IMR-90 (cell line): ENCODE measurements at regions not wholly inside any gene's neighbourhood (a gene's known extent, or its start where the extent isn't known, plus 50 kb on each side); places are given as distances from the start of the nearest gene placed in this dataset.

Experiments used
- ATAC-seq: fragments of 200-7000 bp; cut with Tn5 transposase; 2 replicates; pipeline ENCODE4 v1.9.1; 2020; ENCODE audit warnings: low read depth, mild to moderate bottlenecking, moderate library complexity
- BruUV-seq: library from RNA; stranded (reverse); fragments of 400-500 nt; replicated peaks from 2 replicates; lab custom pipeline; 2021; lab: Mats Ljungman, UMichigan
- CTCF ChIA-PET: fragments of 300-600 bp; formaldehyde crosslinking; extraction: SDS; loops from one replicate; lab custom pipeline; 2021; ENCODE audit warnings: antibody characterized with exemption; lab: Yijun Ruan, JAX
- POLR2A ChIA-PET: fragments of 300-600 bp; sonication (Branson Sonifier 250); formaldehyde crosslinking; loops from one replicate; lab custom pipeline; 2022; ENCODE audit warnings: antibody characterized with exemption; ENCODE audit not compliant: unreplicated experiment; lab: Charles Lee
- DNase-seq: peaks from one replicate; pipeline ENCODE4 v3.0.0; 2013
- H2AFZ ChIP-seq: replicated peaks from 2 replicates; pipeline ENCODE3; 2013; ENCODE audit warnings: low read length, mild to moderate bottlenecking; ENCODE audit not compliant: poor library complexity
- H2AK5ac ChIP-seq: 2 replicates; pipeline ENCODE4 v1.6.1; 2013; ENCODE audit warnings: low read depth, low read length, inconsistent platforms
- H2AK9ac ChIP-seq: replicated peaks from 2 replicates; pipeline ENCODE3; 2013; ENCODE audit warnings: mild to moderate bottlenecking, low read depth, low read length, moderate library complexity; ENCODE audit not compliant: poor library complexity
- H2BK120ac ChIP-seq: 2 replicates; pipeline ENCODE4 v1.6.1; 2013; ENCODE audit warnings: low read depth, low read length, inconsistent platforms
- H2BK15ac ChIP-seq: 3 replicates; pipeline ENCODE4 v1.6.1; 2013; ENCODE audit warnings: low read depth, low read length, inconsistent platforms
- H2BK20ac ChIP-seq: 2 replicates; pipeline ENCODE4 v1.6.1; 2013; ENCODE audit warnings: low read depth, mild to moderate bottlenecking, inconsistent platforms, low read length, moderate library complexity
- H2BK5ac ChIP-seq: 2 replicates; pipeline ENCODE4 v1.6.1; 2013; ENCODE audit warnings: mild to moderate bottlenecking, low read depth, low read length, inconsistent platforms; ENCODE audit not compliant: poor library complexity, severe bottlenecking
- H3K14ac ChIP-seq: replicated peaks from 2 replicates; pipeline ENCODE4 v1.6.1; 2013; ENCODE audit warnings: low read depth, low read length, inconsistent platforms
- H3K18ac ChIP-seq: 2 replicates; pipeline ENCODE4 v1.6.1; 2013; ENCODE audit warnings: low read depth, low read length, control low read depth
- H3K23ac ChIP-seq: 2 replicates; pipeline ENCODE4 v1.6.1; 2013; ENCODE audit warnings: low read depth, low read length, inconsistent platforms
- H3K27ac ChIP-seq: 2 replicates; pipeline ENCODE4 v1.5.1; 2013; ENCODE audit warnings: mild to moderate bottlenecking, control low read depth, low read length; ENCODE audit not compliant: insufficient read depth
- H3K27me3 ChIP-seq: 2 replicates; pipeline ENCODE4 v1.6.1; 2013; ENCODE audit warnings: low read length; ENCODE audit not compliant: control insufficient read depth, insufficient read depth
- H3K36me3 ChIP-seq: 2 replicates; pipeline ENCODE4 v1.6.1; 2013; ENCODE audit warnings: low read length, mixed read lengths; ENCODE audit not compliant: control insufficient read depth, insufficient read depth
- H3K4ac ChIP-seq: 2 replicates; pipeline ENCODE4 v1.6.1; 2013; ENCODE audit warnings: low read depth, low read length, inconsistent platforms
- H3K4me1 ChIP-seq: 2 replicates; pipeline ENCODE4 v1.6.1; 2013; ENCODE audit warnings: low read length, mixed read lengths; ENCODE audit not compliant: control insufficient read depth, insufficient read depth
- H3K4me2 ChIP-seq: 2 replicates; pipeline ENCODE4 v1.6.1; 2013; ENCODE audit warnings: low read depth, mild to moderate bottlenecking, control low read depth, low read length, moderate library complexity
- H3K4me3 ChIP-seq: 2 replicates; pipeline ENCODE4 v1.5.1; 2013; ENCODE audit warnings: low read depth, mild to moderate bottlenecking, control low read depth, low read length, moderate library complexity; ENCODE audit not compliant: insufficient read depth
- H3K56ac ChIP-seq: 2 replicates; pipeline ENCODE4 v1.6.1; 2013; ENCODE audit warnings: low read length, inconsistent platforms; ENCODE audit not compliant: insufficient read depth; ENCODE audit errors: extremely low read depth
- H3K79me1 ChIP-seq, 2 experiments: 2 replicates each; pipeline ENCODE4 v1.6.1; 2013; ENCODE audit warnings: low read length in 2 of 2, inconsistent platforms in 1 of 2, low read depth in 1 of 2
- H3K9ac ChIP-seq: 2 replicates; pipeline ENCODE4 v1.6.1; 2013; ENCODE audit warnings: low read depth, low read length, control low read depth
- H3K9me1 ChIP-seq: 2 replicates; pipeline ENCODE4 v1.6.1; 2013; ENCODE audit warnings: low read length, inconsistent platforms; ENCODE audit not compliant: insufficient read depth
- H3K9me3 ChIP-seq: 2 replicates; pipeline ENCODE4 v1.6.1; 2013; ENCODE audit warnings: low read length; ENCODE audit not compliant: control insufficient read depth, insufficient read depth
- H4K20me1 ChIP-seq: 2 replicates; pipeline ENCODE4 v1.6.1; 2013; ENCODE audit warnings: low read length, inconsistent platforms; ENCODE audit not compliant: insufficient read depth
- H4K5ac ChIP-seq: 2 replicates; pipeline ENCODE4 v1.6.1; 2013; ENCODE audit warnings: mild to moderate bottlenecking, low read depth, low read length, control low read depth
- H4K8ac ChIP-seq, 2 experiments: 2 replicates each; pipeline ENCODE4 v1.6.1; 2013; ENCODE audit warnings: low read depth in 2 of 2, low read length in 2 of 2, control low read depth in 1 of 2, inconsistent platforms in 1 of 2
- H4K91ac ChIP-seq: 2 replicates; pipeline ENCODE4 v1.6.1; 2013; ENCODE audit warnings: low read depth, low read length, inconsistent platforms; ENCODE audit not compliant: insufficient read depth
- BHLHE40 ChIP-seq: fragments of 150-350 bp; IDR thresholded peaks from 2 replicates; pipeline ENCODE4 v1.6.1; 2016; ENCODE audit warnings: mild to moderate bottlenecking, low read depth, low read length
- CEBPB ChIP-seq: IDR thresholded peaks from 2 replicates; pipeline ENCODE4 v1.6.1; 2012; ENCODE audit warnings: low read depth, low read length, improper control_type of control experiment
- CHD1 ChIP-seq: IDR thresholded peaks from 2 replicates; pipeline ENCODE4 v1.6.1; 2012; ENCODE audit warnings: low read depth, low read length, improper control_type of control experiment
- FOS ChIP-seq: fragments of 150-350 bp; IDR thresholded peaks from 2 replicates; pipeline ENCODE4 v1.6.1; 2016; ENCODE audit warnings: low read depth, low read length
- MAFK ChIP-seq: IDR thresholded peaks from 2 replicates; pipeline ENCODE4 v1.6.1; 2012; ENCODE audit warnings: low read depth, low read length, improper control_type of control experiment
- MAZ ChIP-seq: IDR thresholded peaks from 2 replicates; pipeline ENCODE4 v1.6.1; 2012; ENCODE audit warnings: low read depth, mild to moderate bottlenecking, low read length, improper control_type of control experiment, moderate library complexity, borderline replicate concordance
- MXI1 ChIP-seq: IDR thresholded peaks from 2 replicates; pipeline ENCODE4 v1.6.1; 2012; ENCODE audit warnings: low read depth, mild to moderate bottlenecking, low read length, moderate library complexity, borderline replicate concordance
- NFE2L2 ChIP-seq: fragments of 150-350 bp; IDR thresholded peaks from 2 replicates; pipeline ENCODE4 v1.6.1; 2016; ENCODE audit warnings: low read depth, mild to moderate bottlenecking, low read length
- POLR2A ChIP-seq: IDR thresholded peaks from 2 replicates; pipeline ENCODE4 v1.6.1; 2012; ENCODE audit warnings: mild to moderate bottlenecking, low read depth, low read length
- RAD21 ChIP-seq: IDR thresholded peaks from 2 replicates; pipeline ENCODE4 v1.6.1; 2012; ENCODE audit warnings: low read length, improper control_type of control experiment
- RCOR1 ChIP-seq: IDR thresholded peaks from 2 replicates; pipeline ENCODE4 v1.6.1; 2012; ENCODE audit warnings: mild to moderate bottlenecking, low read length, improper control_type of control experiment; ENCODE audit not compliant: insufficient replicate concordance
- RFX5 ChIP-seq: IDR thresholded peaks from 2 replicates; pipeline ENCODE4 v1.8.0; 2012; ENCODE audit warnings: low read depth, mild to moderate bottlenecking, low read length, moderate library complexity
- SMC3 ChIP-seq: fragments of 150-350 bp; IDR thresholded peaks from 2 replicates; pipeline ENCODE4 v1.6.1; 2016; ENCODE audit warnings: low read depth, mild to moderate bottlenecking, antibody characterized with exemption, low read length, moderate library complexity
- USF2 ChIP-seq: fragments of 150-350 bp; IDR thresholded peaks from 2 replicates; pipeline ENCODE4 v1.6.1; 2017; ENCODE audit warnings: mild to moderate bottlenecking, antibody characterized with exemption, low read length, low read depth
- dilution Hi-C: fragments of 300-500 bp; cut with HindIII; formaldehyde crosslinking; loops from one replicate; pipeline ENCODE4 v1.14.3; 2018; ENCODE audit warnings: low sequenced_read_pairs; ENCODE audit not compliant: unreplicated experiment
- in situ Hi-C: fragments of 300-500 bp; cut with MboI; formaldehyde crosslinking; loops from 3 replicates; pipeline ENCODE4 v1.14.3; 2019; ENCODE audit warnings: low sequenced_read_pairs, inconsistent platforms, mixed read lengths
- intact Hi-C: fragments of 100-400 bp; cut with micrococcal nuclease; formaldehyde crosslinking; loops from 2 replicates; pipeline ENCODE4 v1.10.0; 2022
- TF ChIP-seq, protein P1 (sequence below): conservative IDR thresholded peaks from 2 replicates; pipeline ENCODE4 v1.5.1; 2012; ENCODE audit warnings: mild to moderate bottlenecking, low read depth, low read length, improper control_type of control experiment
- TF ChIP-seq, protein P2 (sequence below): fragments of 150-350 bp; IDR thresholded peaks from 2 replicates; pipeline ENCODE4 v1.6.1; 2016; ENCODE audit warnings: low read depth, mild to moderate bottlenecking, low read length, moderate library complexity, borderline replicate concordance

DNA sequence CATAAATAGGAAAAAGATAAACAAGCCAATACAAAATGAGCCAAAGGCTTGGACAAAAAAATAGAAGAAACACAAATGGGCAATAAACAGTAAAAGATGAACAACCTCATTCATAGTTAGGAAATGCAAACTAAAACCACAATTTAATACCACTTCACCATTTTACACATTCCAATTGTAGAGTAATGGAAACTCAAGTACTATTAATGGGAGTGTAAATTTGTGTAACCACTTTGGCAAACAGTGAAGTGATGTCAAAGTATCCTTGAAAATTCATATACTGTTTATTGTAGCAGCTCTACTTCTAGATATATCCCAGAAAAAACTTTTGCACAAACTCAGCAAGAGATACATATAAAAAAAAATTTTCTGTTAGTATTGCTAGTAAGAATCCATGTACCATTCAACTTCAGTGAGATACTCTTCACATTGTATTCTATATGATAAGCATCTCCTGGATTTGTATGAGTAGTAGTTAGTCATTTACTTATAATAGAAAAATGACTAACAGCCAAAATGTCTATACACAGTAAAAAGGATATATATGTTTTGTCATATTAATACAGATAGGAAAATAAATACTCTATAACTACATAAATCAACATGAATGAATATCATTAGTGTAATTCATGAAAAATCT is 229.8 kb downstream of the DKK2 start:
- no peak overlapping the region for H2BK5ac ChIP-seq
- H3K36me3 ChIP-seq: no peaks in the 10 kb centered on the region
- in situ Hi-C loops: no loop called here
- ChIA-PET POLR2A (no interaction called here), CTCF (no interaction called here)
- no peaks in the 10 kb centered on the region for H3K9me3 ChIP-seq
- no peak overlapping the region for H3K23ac ChIP-seq
- H2BK20ac ChIP-seq: no peak overlapping the region
- no peak overlapping the region for H4K8ac ChIP-seq
- H3K4me3 ChIP-seq: no peak overlapping the region
- H3K9ac ChIP-seq: no peak overlapping the region
- no peak overlapping the region for H2BK15ac ChIP-seq
- H3K4me1 ChIP-seq: no peaks in the 10 kb centered on the region
- H3K14ac ChIP-seq: no peak overlapping the region
- no peak overlapping the region for H2AFZ ChIP-seq
- no peaks in the 10 kb centered on the region for H4K20me1 ChIP-seq
- H3K18ac ChIP-seq: no peak overlapping the region
- DNase-seq (no peak), ATAC-seq (no peak)
- no peak overlapping the region for H4K91ac ChIP-seq
- no peak overlapping the region for H3K4ac ChIP-seq
- no TSS peak for BruUV-seq
- TF ChIP-seq RFX5 (no peak), MAZ (no peak), SMC3 (no peak), FOS (no peak), NFE2L2 (no peak), USF2 (no peak), RCOR1 (no peak), POLR2A (no peak), CHD1 (no peak), MXI1 (no peak), RAD21 (no peak), BHLHE40 (no peak), MAFK (no peak), CEBPB (no peak)
- TF ChIP-seq, protein P1, sequence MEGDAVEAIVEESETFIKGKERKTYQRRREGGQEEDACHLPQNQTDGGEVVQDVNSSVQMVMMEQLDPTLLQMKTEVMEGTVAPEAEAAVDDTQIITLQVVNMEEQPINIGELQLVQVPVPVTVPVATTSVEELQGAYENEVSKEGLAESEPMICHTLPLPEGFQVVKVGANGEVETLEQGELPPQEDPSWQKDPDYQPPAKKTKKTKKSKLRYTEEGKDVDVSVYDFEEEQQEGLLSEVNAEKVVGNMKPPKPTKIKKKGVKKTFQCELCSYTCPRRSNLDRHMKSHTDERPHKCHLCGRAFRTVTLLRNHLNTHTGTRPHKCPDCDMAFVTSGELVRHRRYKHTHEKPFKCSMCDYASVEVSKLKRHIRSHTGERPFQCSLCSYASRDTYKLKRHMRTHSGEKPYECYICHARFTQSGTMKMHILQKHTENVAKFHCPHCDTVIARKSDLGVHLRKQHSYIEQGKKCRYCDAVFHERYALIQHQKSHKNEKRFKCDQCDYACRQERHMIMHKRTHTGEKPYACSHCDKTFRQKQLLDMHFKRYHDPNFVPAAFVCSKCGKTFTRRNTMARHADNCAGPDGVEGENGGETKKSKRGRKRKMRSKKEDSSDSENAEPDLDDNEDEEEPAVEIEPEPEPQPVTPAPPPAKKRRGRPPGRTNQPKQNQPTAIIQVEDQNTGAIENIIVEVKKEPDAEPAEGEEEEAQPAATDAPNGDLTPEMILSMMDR: no peak
- TF ChIP-seq, protein P2, sequence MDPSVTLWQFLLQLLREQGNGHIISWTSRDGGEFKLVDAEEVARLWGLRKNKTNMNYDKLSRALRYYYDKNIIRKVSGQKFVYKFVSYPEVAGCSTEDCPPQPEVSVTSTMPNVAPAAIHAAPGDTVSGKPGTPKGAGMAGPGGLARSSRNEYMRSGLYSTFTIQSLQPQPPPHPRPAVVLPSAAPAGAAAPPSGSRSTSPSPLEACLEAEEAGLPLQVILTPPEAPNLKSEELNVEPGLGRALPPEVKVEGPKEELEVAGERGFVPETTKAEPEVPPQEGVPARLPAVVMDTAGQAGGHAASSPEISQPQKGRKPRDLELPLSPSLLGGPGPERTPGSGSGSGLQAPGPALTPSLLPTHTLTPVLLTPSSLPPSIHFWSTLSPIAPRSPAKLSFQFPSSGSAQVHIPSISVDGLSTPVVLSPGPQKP: no peak
- H3K4me2 ChIP-seq: no peak overlapping the region
- dilution Hi-C loops: no loop called here
- no peaks in the 10 kb centered on the region for H3K9me1 ChIP-seq
- no peak overlapping the region for H3K27ac ChIP-seq
- H2AK9ac ChIP-seq: no peak overlapping the region
- H2BK120ac ChIP-seq: no peak overlapping the region
- H4K5ac ChIP-seq: no peak overlapping the region
- no peak overlapping the region for H2AK5ac ChIP-seq
- H3K27me3 ChIP-seq: no peaks in the 10 kb centered on the region
- no peaks in the 10 kb centered on the region for H3K79me1 ChIP-seq
- intact Hi-C loops: loop anchor here (5.0 kb wide), 1 partner anchor 479 kb away; no protein-coding TSS in a partner anchor
- no peak overlapping the region for H3K56ac ChIP-seq
